ENCODE measurements at regions not wholly inside any gene's neighbourhood (a gene's known extent, or its start where the extent isn't known, plus 50 kb on each side); places are given as distances from the start of the nearest gene placed in this dataset.

DNA sequence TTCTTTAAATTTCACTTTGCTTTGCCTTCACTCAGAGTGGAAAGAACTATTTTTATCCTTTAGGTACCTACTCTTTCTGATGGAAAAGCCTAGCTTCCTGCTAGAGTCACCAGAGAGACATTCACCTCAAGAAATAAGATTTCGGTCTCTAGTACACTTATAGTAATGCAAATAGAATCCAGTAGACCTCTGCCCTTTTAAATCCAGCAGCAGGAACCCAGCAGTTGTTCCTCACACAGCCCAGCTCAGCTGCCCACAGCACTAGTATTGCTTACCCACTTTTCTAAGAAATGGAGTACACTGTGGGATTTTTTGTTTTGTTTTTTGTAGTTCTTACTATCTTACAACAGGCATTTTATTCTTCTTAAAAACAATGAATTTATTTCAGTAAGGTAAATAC, 497.0 kb upstream of the CCDC54 start:
- TF ChIP-seq POLR2A (IDR thresholded peaks at IDR 0.05; ENCODE audit: low read depth, low read length) (no peak), TAF1 (IDR thresholded peaks at IDR 0.05; ENCODE audit: borderline replicate concordance, low read depth, low read length) (no peak), POLR2AphosphoS5 (IDR thresholded peaks at IDR 0.05; ENCODE audit: low read depth, low read length) (no peak)

Data from GM12892 (cell line).